Thoracic aorta (tissue), 2 donors: ENCODE measurements at regions not wholly inside any gene's neighbourhood (a gene's known extent, or its start where the extent isn't known, plus 50 kb on each side); places are given as distances from the start of the nearest gene placed in this dataset.
"Not testable (repeated sequence)": the region's sequence is repeated elsewhere in the genome, so short reads cannot be mapped to it uniquely, and the experiment has no call there.

Source experiments
- ATAC-seq: fragments of 150-250 bp; one replicate; pipeline ENCODE4 v1.8.0; 2017; ENCODE audit warnings: low read depth; ENCODE audit not compliant: insufficient number of reproducible peaks, low FRiP score
- DNase-seq: peaks from one replicate; pipeline ENCODE4 v3.0.0-alpha.2; 2020; ENCODE audit warnings: low spot score
- H3K27ac ChIP-seq, 2 donors: fragments of 200-600 bp; sonication (generic); 1 replicate in 1 of 2; 2 replicates in 1 of 2; pipeline ENCODE4 v1.5.1; 2016; ENCODE audit warnings: mild to moderate bottlenecking in 2 of 2, moderate library complexity in 2 of 2
- H3K27me3 ChIP-seq: fragments of 200-600 bp; sonication (generic); replicated peaks from 2 replicates; pipeline ENCODE4 v1.6.0; 2016; ENCODE audit warnings: mild to moderate bottlenecking; ENCODE audit not compliant: insufficient read depth
- H3K36me3 ChIP-seq: fragments of 200-600 bp; sonication (generic); one replicate; pipeline ENCODE4 v1.5.1; 2016
- H3K4me1 ChIP-seq, 2 donors: fragments of 200-600 bp; sonication (generic); 1 replicate in 1 of 2; 2 replicates in 1 of 2; pipeline versions ENCODE4 v1.5.1 to v1.6.0; 2016; ENCODE audit warnings: low read depth in 2 of 2, mild to moderate bottlenecking in 1 of 2; ENCODE audit not compliant: control insufficient read depth in 1 of 2
- H3K4me3 ChIP-seq: fragments of 200-600 bp; sonication (generic); 2 replicates; pipeline ENCODE4 v1.5.1; 2016; ENCODE audit warnings: mild to moderate bottlenecking
- H3K9me3 ChIP-seq: fragments of 200-600 bp; sonication (generic); 2 replicates; pipeline ENCODE4 v1.5.1; 2016
- CTCF ChIP-seq: fragments of 200-600 bp; sonication (generic); IDR thresholded peaks from one replicate; pipeline ENCODE4 v1.5.1; 2019; ENCODE audit warnings: antibody characterized with exemption

GRCh38 chr14:96706893-96707292 lies 90.3 kb upstream of the VRK1 start:
- Histone ChIP-seq H3K4me1 (no peaks in the 10 kb centered on the region), H3K36me3 (no peaks in the 10 kb centered on the region), H3K27ac (no peak overlapping the region), H3K27me3 (no peaks in the 10 kb centered on the region), H3K9me3 (no peaks in the 10 kb centered on the region), H3K4me3 (no peak overlapping the region)
- ATAC-seq, result no peak
- TF ChIP-seq CTCF, result no peak
- no peak for DNase-seq

DNA sequence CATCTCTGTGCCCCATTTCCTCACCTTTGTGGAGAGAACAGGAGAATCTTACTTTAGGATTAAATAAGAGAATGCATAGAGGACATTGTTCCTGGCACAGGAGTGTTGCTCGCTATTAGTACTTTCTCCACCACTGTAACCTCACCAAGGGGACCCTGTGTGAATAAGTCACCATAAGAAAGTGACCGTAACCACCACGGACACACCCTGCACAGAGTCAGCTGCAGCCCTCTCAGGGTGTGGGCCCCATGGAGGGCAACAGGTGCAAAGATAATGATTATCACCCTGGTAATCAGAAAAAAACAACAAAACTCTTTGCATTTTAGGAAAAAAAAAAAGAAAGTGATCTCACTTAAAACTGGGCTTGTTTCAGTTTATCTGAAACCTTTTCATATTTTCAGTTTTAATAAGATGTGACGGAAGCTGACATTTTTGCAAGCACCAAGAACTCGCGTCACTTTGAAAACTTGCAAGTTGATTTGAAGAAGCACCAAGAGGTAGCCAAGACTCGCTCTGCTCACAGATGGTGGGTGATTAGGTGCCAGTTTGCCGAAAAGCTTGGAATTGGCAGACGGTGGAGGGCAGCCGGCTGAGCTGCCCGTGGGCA lies 87.0 kb upstream of the VRK1 start:
- no peaks in the 10 kb centered on the region for H3K27me3 ChIP-seq
- DNase-seq (no peak), ATAC-seq (no peak)
- TF ChIP-seq CTCF, result no peak
- H3K9me3 ChIP-seq, result no peaks in the 10 kb centered on the region
- H3K4me3 ChIP-seq, result no peak overlapping the region
- H3K36me3 ChIP-seq, result no peaks in the 10 kb centered on the region
- no peaks in the 10 kb centered on the region for H3K4me1 ChIP-seq
- H3K27ac ChIP-seq, result no peak overlapping the region

DNA sequence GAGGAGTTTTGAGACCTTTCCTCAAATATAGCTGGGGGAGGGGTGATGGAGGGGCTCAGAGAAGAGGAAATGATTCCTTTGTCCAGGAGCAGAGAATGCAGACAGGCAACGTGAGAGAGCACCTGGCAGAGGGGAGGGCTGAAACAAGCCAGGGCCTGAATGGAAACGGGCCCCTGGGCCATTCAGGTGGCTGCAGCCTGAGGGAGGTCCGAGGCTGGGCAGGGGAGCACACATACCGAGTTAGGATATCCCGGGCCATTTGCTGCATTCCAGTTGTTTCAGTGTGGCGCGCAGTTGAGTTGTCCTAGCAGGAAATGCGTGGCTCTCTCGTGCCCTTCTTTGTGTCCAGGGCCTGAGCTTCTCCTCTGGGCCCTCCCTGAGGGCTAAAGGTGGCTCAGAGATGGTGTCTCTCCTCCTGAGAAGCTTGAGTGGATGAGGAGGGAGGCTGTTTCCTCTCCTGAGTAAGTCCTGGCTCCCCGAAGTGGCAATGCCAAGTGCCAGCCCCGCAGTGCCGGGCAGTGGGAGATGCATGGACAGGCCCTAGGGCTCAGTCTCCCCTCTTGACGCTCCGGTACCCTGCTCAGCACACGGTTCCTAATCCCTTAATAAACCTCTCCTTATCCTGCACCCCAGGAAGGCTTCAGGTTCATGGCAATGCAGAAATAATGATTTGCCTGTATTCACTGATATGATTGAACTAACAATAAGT lies 85.5 kb upstream of the VRK1 start:
- H3K4me1 ChIP-seq, result no peaks in the 10 kb centered on the region
- H3K36me3 ChIP-seq, result no peaks in the 10 kb centered on the region
- H3K27ac ChIP-seq, result no peak overlapping the region
- no peaks in the 10 kb centered on the region for H3K27me3 ChIP-seq
- DNase-seq, result no peak
- TF ChIP-seq CTCF, result no peak
- no peak for ATAC-seq
- no peaks in the 10 kb centered on the region for H3K9me3 ChIP-seq
- H3K4me3 ChIP-seq, result no peak overlapping the region

GRCh38 chr14:96713426-96713825 lies 83.8 kb upstream of the VRK1 start:
- Histone ChIP-seq H3K4me1 (no peaks in the 10 kb centered on the region), H3K36me3 (no peaks in the 10 kb centered on the region), H3K27me3 (no peaks in the 10 kb centered on the region), H3K27ac (no peak overlapping the region), H3K4me3 (no peak overlapping the region), H3K9me3 (no peaks in the 10 kb centered on the region)
- no peak for DNase-seq
- ATAC-seq, result no peak
- TF ChIP-seq CTCF, result no peak

GRCh38 chr14:96714537-96714936 lies 82.6 kb upstream of the VRK1 start:
- H3K36me3 ChIP-seq, DNase-seq, ATAC-seq, H3K4me3 ChIP-seq, H3K4me1 ChIP-seq, H3K9me3 ChIP-seq, H3K27ac ChIP-seq, H3K27me3 ChIP-seq: not testable (repeated sequence)

- H3K27me3 ChIP-seq, result no peaks in the 10 kb centered on the region
- no peak overlapping the region for H3K27ac ChIP-seq
- TF ChIP-seq CTCF, result no peak
- no peaks in the 10 kb centered on the region for H3K36me3 ChIP-seq
- H3K4me1 ChIP-seq, result no peaks in the 10 kb centered on the region
- H3K4me3 ChIP-seq, result no peak overlapping the region
- no peaks in the 10 kb centered on the region for H3K9me3 ChIP-seq
- DNase-seq (no peak), ATAC-seq (no peak)
Observed at GRCh38 chr14:96717116-96717515, 80.1 kb upstream of the VRK1 start.
